GM23248 (cell line): ENCODE measurements at regions not wholly inside any gene's neighbourhood (a gene's known extent, or its start where the extent isn't known, plus 50 kb on each side); places are given as distances from the start of the nearest gene placed in this dataset.
A peak's percentile ranks its signal among the peaks of the same experiment; 100 is the strongest.

ENCODE experiments used
- DNase-seq: peaks from one replicate; pipeline ENCODE4 v3.0.0-alpha.2; 2015
- H2AFZ ChIP-seq: fragments of 200-600 bp; sonication (generic); 2 replicates; pipeline ENCODE4 v1.6.1; 2016; ENCODE audit warnings: antibody characterized with exemption
- H3F3A ChIP-seq: fragments of 200-600 bp; sonication (generic); 2 replicates; pipeline ENCODE4 v1.6.1; 2016; ENCODE audit warnings: mild to moderate bottlenecking, antibody characterized with exemption, mixed run types; ENCODE audit not compliant: insufficient read depth
- H3K27ac ChIP-seq: fragments of 200-600 bp; sonication (generic); 2 replicates; pipeline ENCODE4 v1.5.1; 2016; ENCODE audit warnings: mild to moderate bottlenecking
- H3K27me3 ChIP-seq: fragments of 200-600 bp; sonication (generic); replicated peaks from 2 replicates; pipeline ENCODE4 v1.6.1; 2016; ENCODE audit warnings: mild to moderate bottlenecking; ENCODE audit not compliant: insufficient read depth
- H3K36me3 ChIP-seq: fragments of 200-600 bp; sonication (generic); 2 replicates; pipeline ENCODE4 v1.6.1; 2016; ENCODE audit warnings: low read depth, mild to moderate bottlenecking
- H3K4me1 ChIP-seq: fragments of 200-600 bp; sonication (generic); 2 replicates; pipeline ENCODE4 v1.6.1; 2016; ENCODE audit warnings: mild to moderate bottlenecking; ENCODE audit not compliant: insufficient read depth
- H3K4me2 ChIP-seq: fragments of 200-600 bp; sonication (generic); one replicate; pipeline ENCODE4 v1.6.1; 2016; ENCODE audit warnings: mild to moderate bottlenecking; ENCODE audit not compliant: unreplicated experiment
- H3K4me3 ChIP-seq: fragments of 200-600 bp; sonication (generic); 2 replicates; pipeline ENCODE4 v1.5.1; 2016; ENCODE audit warnings: mild to moderate bottlenecking
- H3K79me2 ChIP-seq: fragments of 200-600 bp; sonication (generic); 2 replicates; pipeline ENCODE4 v1.6.1; 2016; ENCODE audit warnings: mild to moderate bottlenecking; ENCODE audit not compliant: insufficient read depth
- H3K9ac ChIP-seq: fragments of 200-600 bp; sonication (generic); 2 replicates; pipeline ENCODE4 v1.6.1; 2016; ENCODE audit warnings: mild to moderate bottlenecking
- H3K9me2 ChIP-seq: fragments of 200-600 bp; sonication (generic); 2 replicates; pipeline ENCODE4 v1.6.1; 2016; ENCODE audit warnings: mixed run types, mild to moderate bottlenecking, moderate library complexity; ENCODE audit not compliant: insufficient read depth
- H3K9me3 ChIP-seq: fragments of 200-600 bp; sonication (generic); one replicate; pipeline ENCODE4 v1.6.1; 2017; ENCODE audit warnings: low read depth
- H4K20me1 ChIP-seq: fragments of 200-600 bp; sonication (generic); 2 replicates; pipeline ENCODE4 v1.6.0; 2016; ENCODE audit not compliant: insufficient read depth
- EZH2 ChIP-seq: fragments of 200-600 bp; sonication (generic); IDR thresholded peaks from 2 replicates; pipeline ENCODE4 v1.6.1; 2018; ENCODE audit warnings: antibody characterized with exemption, mild to moderate bottlenecking; ENCODE audit not compliant: insufficient read depth, poor library complexity, severe bottlenecking
- EZH2phosphoT487 ChIP-seq: fragments of 200-600 bp; sonication (generic); IDR thresholded peaks from 2 replicates; pipeline ENCODE4 v1.6.1; 2018; ENCODE audit warnings: antibody characterized with exemption, moderate library complexity, mild to moderate bottlenecking, low read depth; ENCODE audit not compliant: insufficient read depth
- WGBS, 2 experiments: methylation state at CpG; one replicate each; pipeline ENCODE4 v1.1.6; 2015 to 2017; ENCODE audit warnings: low lambda C conversion rate in 2 of 2, low coverage in 1 of 2; ENCODE audit errors: missing lambda C conversion rate in 2 of 2; 5-methylcytosine and 5-hydroxymethylcytosine counted together
- in situ Hi-C: fragments of 300-500 bp; cut with MboI; formaldehyde crosslinking; loops from 2 replicates; pipeline ENCODE4 v1.15.0; 2020

GRCh38 chr14:89743828-89744227 is 210.7 kb downstream of the EFCAB11 start:
- H3K9me3 ChIP-seq = no peaks in the 10 kb centered on the region
- H3K36me3 ChIP-seq = no peaks in the 10 kb centered on the region
- H3K79me2 ChIP-seq = no peaks in the 10 kb centered on the region
- no peaks in the 10 kb centered on the region for H3K27me3 ChIP-seq
- peaks cover 6% of the 10 kb centered on the region; the same call in 1 of the 2 replicates for H3F3A ChIP-seq
- no peak overlapping the region for H3K4me3 ChIP-seq
- 65 to 67% methylated on average over 6 of the region's 6 CpGs for WGBS, 2 experiments
- no peak overlapping the region for H3K27ac ChIP-seq
- H3K4me1 ChIP-seq = peaks cover 11% of the 10 kb centered on the region
- no peak overlapping the region for H3K4me2 ChIP-seq
- H4K20me1 ChIP-seq = no peaks in the 10 kb centered on the region
- in situ Hi-C loops = no loop called here
- H2AFZ ChIP-seq = no peak overlapping the region
- TF ChIP-seq EZH2 (no peak), EZH2phosphoT487 (no peak)
- no peak for DNase-seq
- no peaks in the 10 kb centered on the region for H3K9me2 ChIP-seq
- H3K9ac ChIP-seq = no peak overlapping the region

DNA sequence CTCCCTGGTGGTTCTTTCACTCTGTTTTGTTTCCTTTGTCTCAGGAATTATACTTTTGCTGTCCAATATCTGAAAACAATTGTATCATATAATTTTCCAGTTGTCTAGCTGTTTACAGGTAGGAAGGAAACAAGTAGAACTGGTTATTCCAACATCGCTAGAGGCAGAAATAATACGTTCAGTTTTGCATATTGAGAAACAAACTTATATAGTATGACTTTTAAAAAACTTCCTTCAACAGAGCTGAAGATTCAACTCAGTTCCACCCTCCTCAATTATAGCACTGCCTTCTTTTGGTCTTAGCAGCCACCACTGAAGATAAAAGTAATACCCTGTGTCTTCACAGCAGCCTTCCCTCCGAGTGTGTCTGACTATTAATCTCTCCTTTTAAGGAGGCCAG is 214.3 kb downstream of the EFCAB11 start:
- WGBS, 2 experiments = 89 to 90% methylated on average over 3 of the region's 3 CpGs
- Histone ChIP-seq H3K79me2 (no peaks in the 10 kb centered on the region), H2AFZ (no peak overlapping the region), H3K4me3 (no peak overlapping the region), H3K9me2 (no peaks in the 10 kb centered on the region), H3K9me3 (no peaks in the 10 kb centered on the region), H3K27ac (no peak overlapping the region), H3K4me1 (no peaks in the 10 kb centered on the region), H3K27me3 (no peaks in the 10 kb centered on the region), H3K4me2 (no peak overlapping the region), H4K20me1 (no peaks in the 10 kb centered on the region), H3F3A (no peaks in the 10 kb centered on the region), H3K9ac (no peak overlapping the region), H3K36me3 (no peaks in the 10 kb centered on the region)
- no peak for TF ChIP-seq EZH2
- TF ChIP-seq EZH2phosphoT487 = no peak
- in situ Hi-C loops = no loop called here
- DNase-seq = no peak

GRCh38 chr14:89736881-89737280 is 217.6 kb downstream of the EFCAB11 start:
- H3K9me2 ChIP-seq = no peaks in the 10 kb centered on the region
- H3K9ac ChIP-seq = no peak overlapping the region
- H3K27ac ChIP-seq = no peak overlapping the region
- H3F3A ChIP-seq = no peaks in the 10 kb centered on the region
- no peaks in the 10 kb centered on the region for H3K36me3 ChIP-seq
- no peak overlapping the region for H3K4me2 ChIP-seq
- 78 to 82% methylated on average over 4 of the region's 4 CpGs for WGBS, 2 experiments
- H4K20me1 ChIP-seq = no peaks in the 10 kb centered on the region
- H3K27me3 ChIP-seq = no peaks in the 10 kb centered on the region
- H3K79me2 ChIP-seq = no peaks in the 10 kb centered on the region
- no peak for DNase-seq
- in situ Hi-C loops = no loop called here
- no peaks in the 10 kb centered on the region for H3K9me3 ChIP-seq
- no peaks in the 10 kb centered on the region for H3K4me1 ChIP-seq
- TF ChIP-seq EZH2phosphoT487 (no peak), EZH2 (no peak)
- 0 out of 2 replicates have a peak overlapping the region, but pooled peaks have one; percentile 18 for H2AFZ ChIP-seq
- H3K4me3 ChIP-seq = no peak overlapping the region

DNA sequence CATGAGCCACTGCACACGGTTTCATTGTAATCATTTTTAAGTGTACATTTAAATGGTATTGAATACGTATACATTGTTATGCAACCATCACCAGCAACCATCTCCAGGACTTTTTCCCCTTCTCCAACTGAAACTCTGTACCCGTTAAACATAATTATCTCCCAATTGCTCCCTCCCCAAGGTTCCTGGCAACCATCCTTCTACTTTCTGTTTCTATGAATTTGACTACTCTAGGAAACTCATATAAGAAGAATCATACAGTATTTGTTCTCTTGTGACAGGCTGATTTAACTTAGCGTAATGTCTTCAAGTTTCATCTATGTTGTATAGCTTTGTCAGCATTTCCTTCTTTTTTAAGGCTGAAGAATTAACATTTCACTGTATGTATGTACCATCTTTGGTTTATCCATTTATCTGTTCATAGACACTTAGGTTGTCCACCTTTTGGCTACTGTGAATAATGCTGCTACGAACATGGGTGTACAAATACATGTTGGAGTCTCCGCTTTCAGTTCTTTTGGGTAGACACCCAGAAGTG is 223.1 kb downstream of the EFCAB11 start:
- Histone ChIP-seq H3K9ac (no peak overlapping the region), H3K79me2 (no peaks in the 10 kb centered on the region), H4K20me1 (no peaks in the 10 kb centered on the region), H3K4me1 (no peaks in the 10 kb centered on the region), H3K9me2 (no peaks in the 10 kb centered on the region), H3K4me3 (no peak overlapping the region), H3F3A (no peaks in the 10 kb centered on the region), H3K4me2 (no peak overlapping the region), H3K36me3 (no peaks in the 10 kb centered on the region), H2AFZ (no peak overlapping the region), H3K27ac (no peak overlapping the region), H3K27me3 (no peaks in the 10 kb centered on the region), H3K9me3 (no peaks in the 10 kb centered on the region)
- TF ChIP-seq EZH2 = no peak
- TF ChIP-seq EZH2phosphoT487 = no peak
- in situ Hi-C loops = no loop called here
- DNase-seq = no peak
- 90 to 93% methylated on average over 6 of the region's 6 CpGs for WGBS, 2 experiments

DNA sequence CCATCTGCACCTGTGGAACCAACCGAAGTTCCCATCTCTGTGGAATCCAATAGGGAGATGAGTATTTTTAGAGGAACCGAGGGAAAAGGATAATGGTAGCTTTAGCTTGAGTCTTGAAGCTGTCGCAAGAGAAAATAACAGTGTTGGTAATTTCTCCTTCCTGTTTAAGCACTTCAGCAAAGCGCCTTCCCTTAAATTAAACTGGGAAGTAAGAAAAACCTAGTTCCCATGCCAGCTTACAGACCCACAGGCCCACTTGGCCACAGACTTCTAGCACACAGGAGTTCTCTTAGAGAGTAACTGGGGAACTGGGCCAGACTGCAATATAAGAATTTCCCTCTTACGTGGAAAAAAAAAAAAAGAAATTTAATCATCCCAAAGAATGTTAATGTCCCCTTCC is 223.8 kb downstream of the EFCAB11 start:
- H3K9me2 ChIP-seq = no peaks in the 10 kb centered on the region
- no peak overlapping the region for H3K4me3 ChIP-seq
- 82 to 83% methylated on average over 5 of the region's 5 CpGs for WGBS, 2 experiments
- H2AFZ ChIP-seq = no peak overlapping the region
- H3K27ac ChIP-seq = no peak overlapping the region
- no peaks in the 10 kb centered on the region for H3K79me2 ChIP-seq
- no peaks in the 10 kb centered on the region for H3K36me3 ChIP-seq
- no peak overlapping the region for H3K4me2 ChIP-seq
- no peaks in the 10 kb centered on the region for H3K9me3 ChIP-seq
- no peak for DNase-seq
- no peaks in the 10 kb centered on the region for H3K4me1 ChIP-seq
- H3K27me3 ChIP-seq = no peaks in the 10 kb centered on the region
- no peak overlapping the region for H3K9ac ChIP-seq
- no peaks in the 10 kb centered on the region for H3F3A ChIP-seq
- H4K20me1 ChIP-seq = no peaks in the 10 kb centered on the region
- in situ Hi-C loops = no loop called here
- no peak for TF ChIP-seq EZH2
- no peak for TF ChIP-seq EZH2phosphoT487
